Parathyroid adenoma (tissue), 2 donors: ENCODE measurements at regions not wholly inside any gene's neighbourhood (a gene's known extent, or its start where the extent isn't known, plus 50 kb on each side); places are given as distances from the start of the nearest gene placed in this dataset.

Experiments
- H2AFZ ChIP-seq: fragments of 300-600 bp; sonication (generic); one replicate; pipeline ENCODE4 v1.7.0; 2017; ENCODE audit warnings: antibody characterized with exemption, mild to moderate bottlenecking
- H3K27ac ChIP-seq: fragments of 300-600 bp; sonication (generic); one replicate; pipeline ENCODE4 v1.7.0; 2017
- H3K27me3 ChIP-seq: fragments of 300-600 bp; sonication (generic); one replicate; pipeline ENCODE4 v1.7.0; 2017; ENCODE audit warnings: low read length; ENCODE audit not compliant: control insufficient read depth, insufficient read depth
- H3K36me3 ChIP-seq: fragments of 300-600 bp; sonication (generic); one replicate; pipeline ENCODE4 v1.7.0; 2017; ENCODE audit warnings: low read length; ENCODE audit not compliant: control insufficient read depth, insufficient read depth
- H3K4me1 ChIP-seq: fragments of 300-600 bp; sonication (generic); one replicate; pipeline ENCODE4 v1.7.0; 2017; ENCODE audit warnings: control low read depth
- H3K4me2 ChIP-seq: fragments of 300-600 bp; sonication (generic); one replicate; pipeline ENCODE4 v1.7.0; 2017; ENCODE audit warnings: low read length
- H3K4me3 ChIP-seq: fragments of 300-600 bp; sonication (generic); one replicate; pipeline ENCODE4 v1.7.0; 2017; ENCODE audit warnings: low read depth, low read length
- H3K79me2 ChIP-seq: fragments of 300-600 bp; sonication (generic); one replicate; pipeline ENCODE4 v1.7.0; 2017; ENCODE audit warnings: control low read depth
- H3K9ac ChIP-seq: fragments of 300-600 bp; sonication (generic); one replicate; pipeline ENCODE4 v1.7.0; 2017; ENCODE audit warnings: mild to moderate bottlenecking
- H3K9me3 ChIP-seq: fragments of 300-600 bp; sonication (generic); one replicate; pipeline ENCODE4 v1.7.0; 2017; ENCODE audit warnings: low read length; ENCODE audit not compliant: control insufficient read depth
- TF ChIP-seq, protein P1 (sequence below): fragments of 300-600 bp; sonication (generic); IDR thresholded peaks from one replicate; pipeline ENCODE4 v1.7.0; 2017; ENCODE audit warnings: antibody characterized with exemption, mild to moderate bottlenecking
- donor health status: primary hyperparathyroidism.

DNA sequence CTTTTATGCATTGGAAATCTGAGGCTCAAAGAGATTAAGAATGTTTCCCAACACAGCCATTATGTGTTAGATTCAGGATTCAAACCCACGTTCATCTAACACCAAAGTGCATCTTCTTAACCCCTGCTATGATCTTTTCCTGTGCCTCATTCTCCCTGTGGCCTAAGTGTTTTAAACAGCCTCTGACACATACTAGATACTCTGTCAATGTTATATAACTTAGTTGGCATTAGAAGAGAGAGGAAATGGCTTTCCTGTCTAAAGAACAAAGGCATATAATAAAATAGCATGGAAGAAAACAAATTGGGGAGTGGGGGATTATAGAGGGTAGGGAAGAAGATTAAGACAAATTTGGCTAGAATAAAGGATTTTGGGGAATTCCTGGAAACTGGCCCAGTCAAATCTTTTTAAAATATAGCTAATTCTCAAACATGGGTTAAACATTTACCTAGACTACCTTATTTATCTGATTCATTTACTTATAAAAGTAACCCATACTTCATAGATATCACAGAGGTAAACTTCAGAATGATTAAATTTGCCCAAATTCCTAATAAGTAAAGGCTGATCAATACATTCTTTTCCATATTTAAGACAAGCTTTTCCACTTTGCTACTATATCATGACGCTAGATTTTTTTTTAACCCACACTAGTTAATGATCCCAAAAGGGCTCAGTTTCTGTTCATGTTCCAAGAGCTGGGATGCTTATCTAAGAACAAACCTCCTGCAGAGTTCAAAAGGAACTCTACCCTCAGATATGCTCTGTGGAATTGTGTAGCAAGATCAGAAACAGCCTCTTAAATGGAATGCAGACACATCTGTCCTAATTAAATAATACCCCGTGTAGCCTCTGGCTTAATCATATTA, 122.9 kb upstream of the PTPRG start:
- Histone ChIP-seq H3K27ac (no peak overlapping the region), H3K79me2 (no peaks in the 10 kb centered on the region), H3K4me2 (no peak overlapping the region), H3K4me3 (no peak overlapping the region), H3K9ac (no peak overlapping the region), H3K27me3 (no peaks in the 10 kb centered on the region), H3K36me3 (no peaks in the 10 kb centered on the region), H3K4me1 (peaks cover 3% of the 10 kb centered on the region), H2AFZ (no peak overlapping the region), H3K9me3 (no peaks in the 10 kb centered on the region)
- TF ChIP-seq, protein P1, sequence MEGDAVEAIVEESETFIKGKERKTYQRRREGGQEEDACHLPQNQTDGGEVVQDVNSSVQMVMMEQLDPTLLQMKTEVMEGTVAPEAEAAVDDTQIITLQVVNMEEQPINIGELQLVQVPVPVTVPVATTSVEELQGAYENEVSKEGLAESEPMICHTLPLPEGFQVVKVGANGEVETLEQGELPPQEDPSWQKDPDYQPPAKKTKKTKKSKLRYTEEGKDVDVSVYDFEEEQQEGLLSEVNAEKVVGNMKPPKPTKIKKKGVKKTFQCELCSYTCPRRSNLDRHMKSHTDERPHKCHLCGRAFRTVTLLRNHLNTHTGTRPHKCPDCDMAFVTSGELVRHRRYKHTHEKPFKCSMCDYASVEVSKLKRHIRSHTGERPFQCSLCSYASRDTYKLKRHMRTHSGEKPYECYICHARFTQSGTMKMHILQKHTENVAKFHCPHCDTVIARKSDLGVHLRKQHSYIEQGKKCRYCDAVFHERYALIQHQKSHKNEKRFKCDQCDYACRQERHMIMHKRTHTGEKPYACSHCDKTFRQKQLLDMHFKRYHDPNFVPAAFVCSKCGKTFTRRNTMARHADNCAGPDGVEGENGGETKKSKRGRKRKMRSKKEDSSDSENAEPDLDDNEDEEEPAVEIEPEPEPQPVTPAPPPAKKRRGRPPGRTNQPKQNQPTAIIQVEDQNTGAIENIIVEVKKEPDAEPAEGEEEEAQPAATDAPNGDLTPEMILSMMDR: no peak

DNA sequence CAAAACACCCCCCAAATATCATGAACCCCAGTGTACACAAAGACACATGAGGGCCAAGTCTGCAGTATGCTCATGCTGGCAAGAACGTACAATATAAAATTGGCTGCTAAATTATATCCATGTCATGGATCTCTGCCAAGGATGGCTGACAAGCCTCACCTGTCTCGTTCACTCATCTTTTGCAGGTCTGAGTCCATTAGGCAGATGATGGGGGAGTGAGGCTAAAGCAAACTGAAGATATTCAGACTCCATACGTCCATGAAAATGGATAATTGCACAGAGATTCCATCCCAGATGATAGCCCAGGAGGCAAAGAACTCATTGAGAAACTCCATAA, 122.3 kb upstream of the PTPRG start:
- Histone ChIP-seq H3K9ac (no peak overlapping the region), H3K27me3 (no peaks in the 10 kb centered on the region), H3K36me3 (no peaks in the 10 kb centered on the region), H3K4me3 (no peak overlapping the region), H2AFZ (no peak overlapping the region), H3K9me3 (no peaks in the 10 kb centered on the region), H3K79me2 (no peaks in the 10 kb centered on the region), H3K4me2 (no peak overlapping the region), H3K4me1 (peaks cover 3% of the 10 kb centered on the region), H3K27ac (no peak overlapping the region)
- TF ChIP-seq, protein P1: no peak

DNA sequence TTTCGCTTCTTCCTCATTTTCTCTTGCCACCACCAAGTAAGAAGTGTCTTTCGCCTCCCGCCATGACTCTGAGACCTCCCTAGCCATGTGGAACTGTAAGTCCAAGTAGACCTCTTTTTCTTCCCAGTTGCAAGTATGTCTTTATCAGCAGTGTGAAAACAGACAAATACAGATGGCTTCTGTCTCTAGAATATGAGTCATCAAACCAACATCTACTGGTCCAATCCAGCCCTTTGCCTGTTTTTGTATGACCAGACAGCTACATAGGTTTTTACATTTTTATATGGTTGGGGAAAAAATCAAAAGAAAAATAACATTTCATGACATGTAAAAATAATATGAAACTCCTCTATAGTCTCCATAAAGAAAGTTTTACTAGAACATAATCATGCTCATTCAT, 118.7 kb upstream of the PTPRG start:
- Histone ChIP-seq H2AFZ (no peak overlapping the region), H3K9me3 (no peaks in the 10 kb centered on the region), H3K36me3 (no peaks in the 10 kb centered on the region), H3K27me3 (no peaks in the 10 kb centered on the region), H3K27ac (no peak overlapping the region), H3K4me1 (peaks cover 3% of the 10 kb centered on the region), H3K9ac (no peak overlapping the region), H3K79me2 (no peaks in the 10 kb centered on the region), H3K4me2 (no peak overlapping the region), H3K4me3 (no peak overlapping the region)
- TF ChIP-seq, protein P1: no peak

DNA sequence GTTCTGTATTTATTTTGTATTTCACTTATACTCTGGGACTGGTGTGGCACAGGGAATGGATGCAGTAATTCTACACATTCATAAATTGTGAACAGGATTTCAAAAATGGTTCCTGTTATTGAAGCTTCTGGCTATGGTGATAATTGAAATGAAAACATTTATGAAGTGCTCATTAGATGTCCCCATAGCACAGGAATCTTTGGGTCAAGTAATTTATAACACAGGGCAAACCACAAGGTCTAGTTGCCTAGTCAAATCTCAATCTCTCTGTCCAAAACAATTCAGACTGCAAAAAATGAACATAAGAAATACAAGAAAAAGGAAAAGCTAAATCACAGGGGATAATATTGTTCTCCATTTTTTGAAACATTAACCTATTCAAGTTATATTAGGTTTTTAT, 117.5 kb upstream of the PTPRG start:
- H3K27me3 ChIP-seq: no peaks in the 10 kb centered on the region
- no peaks in the 10 kb centered on the region for H3K36me3 ChIP-seq
- no peaks in the 10 kb centered on the region for H3K9me3 ChIP-seq
- peaks cover 2% of the 10 kb centered on the region for H3K4me1 ChIP-seq
- H3K4me2 ChIP-seq: no peak overlapping the region
- H2AFZ ChIP-seq: no peak overlapping the region
- H3K4me3 ChIP-seq: no peak overlapping the region
- H3K9ac ChIP-seq: no peak overlapping the region
- no peak overlapping the region for H3K27ac ChIP-seq
- H3K79me2 ChIP-seq: no peaks in the 10 kb centered on the region
- TF ChIP-seq, protein P1: no peak

DNA sequence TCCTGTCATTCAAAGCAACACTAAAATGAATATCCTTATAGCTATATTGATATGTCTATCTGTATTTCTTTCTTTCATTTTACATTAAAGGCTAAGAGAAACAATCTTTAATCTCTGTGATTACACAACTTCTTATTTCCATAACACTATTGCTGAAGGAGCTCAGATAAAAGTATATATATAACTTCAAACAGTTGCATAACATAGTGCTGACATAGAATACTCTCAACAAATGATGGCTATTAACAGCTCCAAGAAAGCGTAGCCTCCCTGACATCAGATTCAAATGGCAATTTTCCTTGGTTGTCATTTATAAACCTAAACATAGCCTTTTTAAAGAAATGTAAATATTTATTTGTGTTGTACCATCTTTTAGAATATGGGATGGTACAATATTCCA, 116.6 kb upstream of the PTPRG start:
- no peak overlapping the region for H2AFZ ChIP-seq
- H3K9me3 ChIP-seq: no peaks in the 10 kb centered on the region
- H3K79me2 ChIP-seq: no peaks in the 10 kb centered on the region
- TF ChIP-seq, protein P1: no peak
- no peaks in the 10 kb centered on the region for H3K36me3 ChIP-seq
- H3K4me3 ChIP-seq: no peak overlapping the region
- no peak overlapping the region for H3K9ac ChIP-seq
- no peaks in the 10 kb centered on the region for H3K27me3 ChIP-seq
- H3K4me1 ChIP-seq: no peaks in the 10 kb centered on the region
- H3K27ac ChIP-seq: no peak overlapping the region
- no peak overlapping the region for H3K4me2 ChIP-seq
